Vagina (tissue), 2 donors: ENCODE measurements at regions not wholly inside any gene's neighbourhood (a gene's known extent, or its start where the extent isn't known, plus 50 kb on each side); places are given as distances from the start of the nearest gene placed in this dataset.

Source experiments
- POLR2A ChIP-seq, 2 donors: fragments of 450-650 bp; IDR thresholded peaks; one replicate each; pipeline ENCODE4 v1.6.1; 2017; ENCODE audit warnings: antibody characterized with exemption in 2 of 2, mild to moderate bottlenecking in 2 of 2, moderate library complexity in 2 of 2
- POLR2AphosphoS5 ChIP-seq, 2 donors: sonication (generic); formaldehyde crosslinking; IDR thresholded peaks; one replicate each; pipeline ENCODE4 v1.9.0; 2017; ENCODE audit warnings: antibody characterized with exemption in 2 of 2, mild to moderate bottlenecking in 2 of 2, low read depth in 1 of 2; ENCODE audit not compliant: insufficient read depth in 1 of 2
- TF ChIP-seq, protein P1 (sequence below), 3 experiments: fragments of 450-650 bp in 2 of 3; fragments of 200-600 bp in 1 of 3; sonication (generic) in 1 of 3; IDR thresholded peaks; one replicate each; pipeline ENCODE4 v1.5.1; 2017 to 2019; ENCODE audit warnings: antibody characterized with exemption in 3 of 3, mild to moderate bottlenecking in 2 of 3, moderate library complexity in 2 of 3

GRCh38 chr21:35511696-35512162 is 462.6 kb upstream of the RUNX1 start:
- TF ChIP-seq POLR2A (IDR thresholded peaks at IDR 0.05) = no peak
- TF ChIP-seq, protein P1, sequence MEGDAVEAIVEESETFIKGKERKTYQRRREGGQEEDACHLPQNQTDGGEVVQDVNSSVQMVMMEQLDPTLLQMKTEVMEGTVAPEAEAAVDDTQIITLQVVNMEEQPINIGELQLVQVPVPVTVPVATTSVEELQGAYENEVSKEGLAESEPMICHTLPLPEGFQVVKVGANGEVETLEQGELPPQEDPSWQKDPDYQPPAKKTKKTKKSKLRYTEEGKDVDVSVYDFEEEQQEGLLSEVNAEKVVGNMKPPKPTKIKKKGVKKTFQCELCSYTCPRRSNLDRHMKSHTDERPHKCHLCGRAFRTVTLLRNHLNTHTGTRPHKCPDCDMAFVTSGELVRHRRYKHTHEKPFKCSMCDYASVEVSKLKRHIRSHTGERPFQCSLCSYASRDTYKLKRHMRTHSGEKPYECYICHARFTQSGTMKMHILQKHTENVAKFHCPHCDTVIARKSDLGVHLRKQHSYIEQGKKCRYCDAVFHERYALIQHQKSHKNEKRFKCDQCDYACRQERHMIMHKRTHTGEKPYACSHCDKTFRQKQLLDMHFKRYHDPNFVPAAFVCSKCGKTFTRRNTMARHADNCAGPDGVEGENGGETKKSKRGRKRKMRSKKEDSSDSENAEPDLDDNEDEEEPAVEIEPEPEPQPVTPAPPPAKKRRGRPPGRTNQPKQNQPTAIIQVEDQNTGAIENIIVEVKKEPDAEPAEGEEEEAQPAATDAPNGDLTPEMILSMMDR (IDR thresholded peaks at IDR 0.05) = no peak
- no peak for TF ChIP-seq POLR2AphosphoS5 (IDR thresholded peaks at IDR 0.05; ENCODE audit: insufficient read depth in 1 of 2, low read depth in 1 of 2)
